AG04450 (cell line): ENCODE measurements at regions not wholly inside any gene's neighbourhood (a gene's known extent, or its start where the extent isn't known, plus 50 kb on each side); places are given as distances from the start of the nearest gene placed in this dataset.

Experiments
- CTCF ChIA-PET: fragments of 300-600, 350-600 bp; formaldehyde crosslinking; extraction: SDS; loops from one replicate; lab custom pipeline; 2022; ENCODE audit warnings: antibody characterized with exemption, inconsistent platforms; lab: Charles Lee
- POLR2A ChIA-PET: fragments of 350-600 bp; formaldehyde crosslinking; extraction: SDS; loops from one replicate; lab custom pipeline; 2021; ENCODE audit warnings: antibody characterized with exemption, inconsistent platforms; lab: Yijun Ruan, JAX
- DNase-seq: peaks from one replicate; pipeline ENCODE4 v3.0.0-alpha.2; 2011; ENCODE audit warnings: low read depth, low spot score
- H3K27ac ChIP-seq: one replicate; pipeline ENCODE4 v1.5.1; 2012; ENCODE audit warnings: low read depth, low read length, control low read depth
- H3K27me3 ChIP-seq: one replicate; pipeline ENCODE4 v1.6.0; 2012; ENCODE audit warnings: low read length; ENCODE audit not compliant: control insufficient read depth, insufficient read depth
- H3K4me3 ChIP-seq: 2 replicates; pipeline ENCODE4 v1.5.1; 2011; ENCODE audit warnings: mild to moderate bottlenecking, low read depth, low read length, control low read depth
- H3K9me3 ChIP-seq: 2 replicates; pipeline ENCODE4 v1.5.1; 2012; ENCODE audit warnings: low read length; ENCODE audit not compliant: control insufficient read depth, insufficient read depth
- CTCF ChIP-seq: IDR thresholded peaks from 2 replicates; pipeline ENCODE4 v1.5.1; 2011; ENCODE audit warnings: low read depth, low read length, control low read depth, inconsistent platforms

DNA sequence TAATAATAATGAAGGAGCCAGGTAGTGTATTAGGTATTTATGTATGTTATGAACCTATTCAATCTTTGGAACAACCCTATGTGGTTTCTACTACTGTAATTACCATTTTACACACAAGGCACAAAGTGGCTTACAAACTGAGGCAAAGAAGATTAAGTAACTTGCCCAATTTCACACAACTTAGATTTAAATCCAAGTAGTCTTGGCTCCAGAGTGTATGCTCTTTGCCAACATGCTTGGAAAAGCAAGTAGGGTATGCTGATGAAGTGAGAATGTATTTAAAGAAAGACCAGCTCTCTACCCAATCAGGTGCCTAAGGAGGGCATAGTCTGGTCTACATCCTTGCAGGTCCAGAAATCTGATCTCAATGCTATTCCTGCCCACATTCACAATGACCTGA, 463.2 kb downstream of the METTL15 start:
- TF ChIP-seq CTCF, result no peak
- Histone ChIP-seq H3K27me3 (no peaks in the 10 kb centered on the region), H3K4me3 (no peak overlapping the region), H3K27ac (no peak overlapping the region), H3K9me3 (no peaks in the 10 kb centered on the region)
- CTCF ChIA-PET, result no interaction called here
- DNase-seq, result no peak
- POLR2A ChIA-PET, result no interaction called here

GRCh38 chr11:28569106-28569505, 460.9 kb downstream of the METTL15 start:
- Histone ChIP-seq H3K27me3 (no peaks in the 10 kb centered on the region), H3K9me3 (no peaks in the 10 kb centered on the region), H3K4me3 (no peak overlapping the region), H3K27ac (no peak overlapping the region)
- CTCF ChIA-PET, result no interaction called here
- POLR2A ChIA-PET, result no interaction called here
- no peak for TF ChIP-seq CTCF
- DNase-seq, result no peak

DNA sequence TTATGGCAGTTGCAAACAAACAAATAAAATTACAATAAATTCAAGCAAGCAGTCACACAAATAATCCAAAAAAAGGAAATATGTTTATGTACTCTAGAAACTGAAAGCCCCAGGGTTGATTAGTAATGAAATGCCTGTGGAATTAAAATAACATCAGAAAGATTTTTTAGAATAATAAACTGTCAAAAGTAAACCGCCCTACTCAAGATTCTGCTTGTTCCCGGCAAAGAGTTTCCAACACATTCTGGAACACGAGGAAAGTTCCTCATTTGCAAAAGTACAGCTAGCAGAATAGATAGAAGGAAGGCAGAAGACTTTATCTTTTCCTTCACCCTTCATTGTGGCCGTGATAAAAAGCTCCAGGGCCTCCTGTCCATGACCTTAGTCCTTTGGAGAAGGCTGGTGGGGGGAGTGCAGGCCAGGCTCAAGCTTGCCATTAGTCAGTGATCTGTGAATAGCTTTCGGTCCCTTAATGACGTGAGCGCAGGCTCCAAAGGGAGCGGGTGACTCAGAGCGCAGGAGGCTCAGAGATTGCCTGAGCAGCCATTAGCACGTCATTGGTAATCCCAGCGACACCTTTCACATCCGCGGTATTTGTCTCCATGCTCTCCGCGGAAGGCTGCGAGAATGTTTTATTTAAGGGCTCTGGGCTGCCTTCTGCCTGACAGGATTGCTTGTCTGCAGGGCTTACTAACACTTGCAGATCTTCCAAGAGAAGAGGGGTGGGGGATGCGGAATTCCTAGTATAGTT, 458.3 kb downstream of the METTL15 start:
- Histone ChIP-seq H3K27me3 (no peaks in the 10 kb centered on the region), H3K4me3 (peak overlapping the region; percentile 23), H3K9me3 (no peaks in the 10 kb centered on the region), H3K27ac (peak overlapping the region; percentile 86)
- DNase-seq, result peak; percentile 92
- TF ChIP-seq CTCF, result no peak
- POLR2A ChIA-PET, result no interaction called here
- CTCF ChIA-PET, result interaction anchor here (0.6 to 1.1 kb wide), 3 partner anchors 10 to 867 kb away, joined by 3 to 4 read pairs (median 3); no protein-coding TSS in a partner anchor

GRCh38 chr11:28559492-28559891, 451.3 kb downstream of the METTL15 start:
- peak; percentile 10 for DNase-seq
- ChIA-PET POLR2A (interaction anchor here (0.7 kb wide), 1 partner anchor 79 kb away, joined by 3 read pairs; no protein-coding TSS in a partner anchor), CTCF (no interaction called here)
- Histone ChIP-seq H3K27ac (no peak overlapping the region), H3K4me3 (no peak overlapping the region), H3K27me3 (no peaks in the 10 kb centered on the region), H3K9me3 (no peaks in the 10 kb centered on the region)
- TF ChIP-seq CTCF, result no peak

GRCh38 chr11:28547321-28547741, 439.1 kb downstream of the METTL15 start:
- Histone ChIP-seq H3K27ac (no peak overlapping the region), H3K4me3 (no peak overlapping the region), H3K27me3 (no peaks in the 10 kb centered on the region), H3K9me3 (no peaks in the 10 kb centered on the region)
- POLR2A ChIA-PET, result interaction anchor here (0.7 kb wide), 1 partner anchor 144 kb away, joined by 3 read pairs; no protein-coding TSS in a partner anchor
- TF ChIP-seq CTCF, result no peak
- CTCF ChIA-PET, result interaction anchor here (1.0 kb wide), 1 partner anchor 9 kb away, joined by 4 read pairs; no protein-coding TSS in a partner anchor
- no peak for DNase-seq
